ENCODE measurements at regions not wholly inside any gene's neighbourhood (a gene's known extent, or its start where the extent isn't known, plus 50 kb on each side); places are given as distances from the start of the nearest gene placed in this dataset.
"Not testable (repeated sequence)": the region's sequence is repeated elsewhere in the genome, so short reads cannot be mapped to it uniquely, and the experiment has no call there.

- H3K27ac ChIP-seq (ENCODE audit: low read length), result no peak overlapping the region
- no peak overlapping the region for H3K9ac ChIP-seq (ENCODE audit: low read length in 2 of 2)
- H3K36me3 ChIP-seq (ENCODE audit: control insufficient read depth in 2 of 2, insufficient read depth in 2 of 2, low read length in 2 of 2), result no peaks in the 10 kb centered on the region
- H3K27me3 ChIP-seq (ENCODE audit: control insufficient read depth in 1 of 2, insufficient read depth in 2 of 2, low read length in 2 of 2), result no peaks in the 10 kb centered on the region
- H3K9me3 ChIP-seq (ENCODE audit: control insufficient read depth in 2 of 2, low read length in 2 of 2), result no peaks in the 10 kb centered on the region
- H3K4me1 ChIP-seq (ENCODE audit: control insufficient read depth, insufficient read depth, low read length), result no peaks in the 10 kb centered on the region
- no peak overlapping the region for H3K4me3 ChIP-seq (ENCODE audit: low read length in 2 of 2)
These were observed 199.2 kb downstream of the DLEU7 start for GRCh38 chr13:50644081-50644871.

GRCh38 chr13:50645092-50645491, 198.4 kb downstream of the DLEU7 start:
- H3K9me3 ChIP-seq (ENCODE audit: control insufficient read depth in 2 of 2, low read length in 2 of 2), result no peaks in the 10 kb centered on the region
- H3K9ac ChIP-seq (ENCODE audit: low read length in 2 of 2), result no peak overlapping the region
- no peak overlapping the region for H3K4me3 ChIP-seq (ENCODE audit: low read length in 2 of 2)
- H3K4me1 ChIP-seq (ENCODE audit: control insufficient read depth, insufficient read depth, low read length), result no peaks in the 10 kb centered on the region
- no peak overlapping the region for H3K27ac ChIP-seq (ENCODE audit: low read length)
- no peaks in the 10 kb centered on the region for H3K36me3 ChIP-seq (ENCODE audit: control insufficient read depth in 2 of 2, insufficient read depth in 2 of 2, low read length in 2 of 2)
- H3K27me3 ChIP-seq (ENCODE audit: control insufficient read depth in 1 of 2, insufficient read depth in 2 of 2, low read length in 2 of 2), result no peaks in the 10 kb centered on the region

- Histone ChIP-seq H3K9ac (ENCODE audit: low read length in 2 of 2) (no peak overlapping the region), H3K27ac (ENCODE audit: low read length) (no peak overlapping the region), H3K4me3 (ENCODE audit: low read length in 2 of 2) (no peak overlapping the region), H3K4me1 (ENCODE audit: control insufficient read depth, insufficient read depth, low read length) (no peaks in the 10 kb centered on the region), H3K9me3 (ENCODE audit: control insufficient read depth in 2 of 2, low read length in 2 of 2) (no peaks in the 10 kb centered on the region), H3K36me3 (ENCODE audit: control insufficient read depth in 2 of 2, insufficient read depth in 2 of 2, low read length in 2 of 2) (no peaks in the 10 kb centered on the region), H3K27me3 (ENCODE audit: control insufficient read depth in 1 of 2, insufficient read depth in 2 of 2, low read length in 2 of 2) (no peaks in the 10 kb centered on the region)
These were observed 197.4 kb downstream of the DLEU7 start for GRCh38 chr13:50646070-50646469.

GRCh38 chr13:50649211-50649610, 194.3 kb downstream of the DLEU7 start:
- Histone ChIP-seq H3K36me3 (ENCODE audit: control insufficient read depth in 2 of 2, insufficient read depth in 2 of 2, low read length in 2 of 2) (no peaks in the 10 kb centered on the region), H3K27me3 (ENCODE audit: control insufficient read depth in 1 of 2, insufficient read depth in 2 of 2, low read length in 2 of 2) (no peaks in the 10 kb centered on the region), H3K27ac (ENCODE audit: low read length) (no peak overlapping the region), H3K9me3 (ENCODE audit: control insufficient read depth in 2 of 2, low read length in 2 of 2) (no peaks in the 10 kb centered on the region), H3K9ac (ENCODE audit: low read length in 2 of 2) (no peak overlapping the region), H3K4me3 (ENCODE audit: low read length in 2 of 2) (no peak overlapping the region), H3K4me1 (ENCODE audit: control insufficient read depth, insufficient read depth, low read length) (no peaks in the 10 kb centered on the region)

- H3K27ac ChIP-seq (ENCODE audit: low read length), result no peak overlapping the region
- H3K9ac ChIP-seq (ENCODE audit: low read length in 2 of 2), result no peak overlapping the region
- H3K27me3 ChIP-seq (ENCODE audit: control insufficient read depth in 1 of 2, insufficient read depth in 2 of 2, low read length in 2 of 2), result no peaks in the 10 kb centered on the region
- H3K4me1 ChIP-seq (ENCODE audit: control insufficient read depth, insufficient read depth, low read length), result no peaks in the 10 kb centered on the region
- no peak overlapping the region for H3K4me3 ChIP-seq (ENCODE audit: low read length in 2 of 2)
- H3K36me3 ChIP-seq (ENCODE audit: control insufficient read depth in 2 of 2, insufficient read depth in 2 of 2, low read length in 2 of 2), result no peaks in the 10 kb centered on the region
- no peaks in the 10 kb centered on the region for H3K9me3 ChIP-seq (ENCODE audit: control insufficient read depth in 2 of 2, low read length in 2 of 2)
These were observed 192.6 kb downstream of the DLEU7 start for GRCh38 chr13:50650592-50651504.

GRCh38 chr13:50651922-50652321, 191.6 kb downstream of the DLEU7 start:
- no peaks in the 10 kb centered on the region for H3K4me1 ChIP-seq (ENCODE audit: control insufficient read depth, insufficient read depth, low read length)
- H3K27me3 ChIP-seq (ENCODE audit: control insufficient read depth in 1 of 2, insufficient read depth in 2 of 2, low read length in 2 of 2), result no peaks in the 10 kb centered on the region
- no peaks in the 10 kb centered on the region for H3K9me3 ChIP-seq (ENCODE audit: control insufficient read depth in 2 of 2, low read length in 2 of 2)
- no peak overlapping the region for H3K9ac ChIP-seq (ENCODE audit: low read length in 2 of 2)
- no peak overlapping the region for H3K27ac ChIP-seq (ENCODE audit: low read length)
- no peaks in the 10 kb centered on the region for H3K36me3 ChIP-seq (ENCODE audit: control insufficient read depth in 2 of 2, insufficient read depth in 2 of 2, low read length in 2 of 2)
- no peak overlapping the region for H3K4me3 ChIP-seq (ENCODE audit: low read length in 2 of 2)

- Histone ChIP-seq H3K27ac (ENCODE audit: low read length) (no peak overlapping the region), H3K9me3 (ENCODE audit: control insufficient read depth in 2 of 2, low read length in 2 of 2) (no peaks in the 10 kb centered on the region), H3K4me3 (ENCODE audit: low read length in 2 of 2) (no peak overlapping the region), H3K27me3 (ENCODE audit: control insufficient read depth in 1 of 2, insufficient read depth in 2 of 2, low read length in 2 of 2) (no peaks in the 10 kb centered on the region), H3K4me1 (ENCODE audit: control insufficient read depth, insufficient read depth, low read length) (no peaks in the 10 kb centered on the region), H3K36me3 (ENCODE audit: control insufficient read depth in 2 of 2, insufficient read depth in 2 of 2, low read length in 2 of 2) (no peaks in the 10 kb centered on the region), H3K9ac (ENCODE audit: low read length in 2 of 2) (no peak overlapping the region)
These were observed 189.2 kb downstream of the DLEU7 start for GRCh38 chr13:50654331-50654730.

- not testable (repeated sequence) for H3K36me3 ChIP-seq (ENCODE audit: control insufficient read depth in 2 of 2, insufficient read depth in 2 of 2, low read length in 2 of 2); H3K4me1 ChIP-seq (ENCODE audit: control insufficient read depth, insufficient read depth, low read length); H3K9me3 ChIP-seq (ENCODE audit: control insufficient read depth in 2 of 2, low read length in 2 of 2); H3K27me3 ChIP-seq (ENCODE audit: control insufficient read depth in 1 of 2, insufficient read depth in 2 of 2, low read length in 2 of 2); H3K4me3 ChIP-seq (ENCODE audit: low read length in 2 of 2); H3K9ac ChIP-seq (ENCODE audit: low read length in 2 of 2); H3K27ac ChIP-seq (ENCODE audit: low read length)
These were observed 181.6 kb downstream of the DLEU7 start for GRCh38 chr13:50661881-50662280.

GRCh38 chr13:50664951-50665350, 178.5 kb downstream of the DLEU7 start:
- Histone ChIP-seq H3K36me3 (ENCODE audit: control insufficient read depth in 2 of 2, insufficient read depth in 2 of 2, low read length in 2 of 2) (no peaks in the 10 kb centered on the region), H3K4me3 (ENCODE audit: low read length in 2 of 2) (no peak overlapping the region), H3K4me1 (ENCODE audit: control insufficient read depth, insufficient read depth, low read length) (no peaks in the 10 kb centered on the region), H3K9ac (ENCODE audit: low read length in 2 of 2) (no peak overlapping the region), H3K27ac (ENCODE audit: low read length) (no peak overlapping the region), H3K9me3 (ENCODE audit: control insufficient read depth in 2 of 2, low read length in 2 of 2) (no peaks in the 10 kb centered on the region), H3K27me3 (ENCODE audit: control insufficient read depth in 1 of 2, insufficient read depth in 2 of 2, low read length in 2 of 2) (no peaks in the 10 kb centered on the region)

- Histone ChIP-seq H3K9ac (ENCODE audit: low read length in 2 of 2) (no peak overlapping the region), H3K27ac (ENCODE audit: low read length) (no peak overlapping the region), H3K36me3 (ENCODE audit: control insufficient read depth in 2 of 2, insufficient read depth in 2 of 2, low read length in 2 of 2) (no peaks in the 10 kb centered on the region), H3K4me3 (ENCODE audit: low read length in 2 of 2) (no peak overlapping the region), H3K27me3 (ENCODE audit: control insufficient read depth in 1 of 2, insufficient read depth in 2 of 2, low read length in 2 of 2) (no peaks in the 10 kb centered on the region), H3K9me3 (ENCODE audit: control insufficient read depth in 2 of 2, low read length in 2 of 2) (no peaks in the 10 kb centered on the region), H3K4me1 (ENCODE audit: control insufficient read depth, insufficient read depth, low read length) (no peaks in the 10 kb centered on the region)
These were observed 175.4 kb downstream of the DLEU7 start for GRCh38 chr13:50668049-50668448.
